K562 (cell line): ENCODE measurements at regions not wholly inside any gene's neighbourhood (a gene's known extent, or its start where the extent isn't known, plus 50 kb on each side); places are given as distances from the start of the nearest gene placed in this dataset.

Experiments
- ATAC-seq: fragments of 200-7000 bp; cut with Tn5 transposase; 3 replicates; pipeline ENCODE4 v1.9.1; 2020; ENCODE audit warnings: moderate library complexity
- BruUV-seq: library from RNA; stranded (reverse); fragments of 400-500 nt; replicated peaks from 2 replicates; lab custom pipeline; 2021; lab: Mats Ljungman, UMichigan
- CTCF ChIA-PET: fragments of 300-600 bp; formaldehyde crosslinking; extraction: SDS; loops from one replicate; lab custom pipeline; 2021; ENCODE audit warnings: low intra/inter-chr PET ratio; lab: Yijun Ruan, JAX
- POLR2A ChIA-PET: fragments of 300-600, 350-650 bp; sonication (Branson Sonifier 250); formaldehyde crosslinking; extraction: SDS; loops from one replicate; lab custom pipeline; 2021; ENCODE audit warnings: antibody characterized with exemption, inconsistent platforms; lab: Yijun Ruan, JAX
- DNase-seq, 4 experiments: peaks; one replicate each; pipeline versions ENCODE4 v3.0.0 to v3.0.0-alpha.2; 2011 to 2018; ENCODE audit warnings: low spot score in 3 of 4, mixed read lengths in 3 of 4; ENCODE audit errors: extremely low read depth in 1 of 4
- FAIRE-seq: peaks from 2 replicates; lab custom pipeline; 2011; peaks lifted over from hg19 to GRCh38; lab: Jason Lieb, UNC
- H2AFZ ChIP-seq: 2 replicates; pipeline ENCODE4 v1.6.0; 2011; ENCODE audit warnings: low read depth, low read length, control low read depth, inconsistent platforms
- H3K27ac ChIP-seq: fragments of 200-600 bp; 3 replicates; pipeline ENCODE4 v1.8.0; 2011; ENCODE audit warnings: low read depth, mild to moderate bottlenecking, control low read depth, inconsistent platforms, low read length, moderate library complexity, mixed read lengths; ENCODE audit errors: extremely low read depth
- H3K27me3 ChIP-seq, 2 experiments: fragments of 300-600 bp in 1 of 2; 2 replicates in 1 of 2; 3 replicates in 1 of 2; pipeline versions ENCODE4 v1.6.0 to v1.8.0; 2011; ENCODE audit warnings: inconsistent platforms in 2 of 2, low read length in 2 of 2, mild to moderate bottlenecking in 1 of 2, mixed read lengths in 1 of 2, moderate library complexity in 1 of 2; ENCODE audit not compliant: control insufficient read depth in 2 of 2, insufficient read depth in 2 of 2
- H3K36me3 ChIP-seq: fragments of 300-600 bp; 3 replicates; pipeline ENCODE4 v1.8.0; 2011; ENCODE audit warnings: mild to moderate bottlenecking, low read length, inconsistent platforms; ENCODE audit not compliant: control insufficient read depth, insufficient read depth
- H3K4me1 ChIP-seq, 2 experiments: fragments of 200-600 bp in 1 of 2; replicated peaks in 1 of 2; 2 replicates in 1 of 2; 3 replicates in 1 of 2; pipeline versions ENCODE4 v1.5.1 to v1.8.0; 2011; ENCODE audit warnings: inconsistent platforms in 2 of 2, low read length in 2 of 2, mild to moderate bottlenecking in 1 of 2, mixed read lengths in 1 of 2, moderate library complexity in 1 of 2; ENCODE audit not compliant: control insufficient read depth in 2 of 2, insufficient read depth in 2 of 2
- H3K4me2 ChIP-seq: 2 replicates; pipeline ENCODE4 v1.6.1; 2011; ENCODE audit warnings: low read length, control low read depth, inconsistent platforms, mixed read lengths; ENCODE audit not compliant: insufficient read depth
- H3K4me3 ChIP-seq: fragments of 200-600 bp; sonication (generic), shearing (Covaris generic); 2 replicates; pipeline ENCODE4 v1.5.1; 2016; ENCODE audit warnings: control low read depth, inconsistent platforms
- H3K79me2 ChIP-seq: fragments of 200-600 bp; 3 replicates; pipeline ENCODE4 v1.8.0; 2011; ENCODE audit warnings: low read length, inconsistent platforms; ENCODE audit not compliant: control insufficient read depth, insufficient read depth
- H3K9ac ChIP-seq, 2 experiments: 2 replicates each; pipeline versions ENCODE4 v1.6.0 to v1.6.1; 2011; ENCODE audit warnings: low read depth in 2 of 2, low read length in 2 of 2, control low read depth in 1 of 2, inconsistent platforms in 1 of 2, mild to moderate bottlenecking in 1 of 2, mixed read lengths in 1 of 2; ENCODE audit not compliant: insufficient read depth in 1 of 2
- H3K9me1 ChIP-seq: one replicate; pipeline ENCODE4 v1.6.0; 2011; ENCODE audit warnings: inconsistent platforms, mild to moderate bottlenecking, low read length, moderate library complexity; ENCODE audit not compliant: control insufficient read depth, insufficient read depth
- H3K9me3 ChIP-seq: replicated peaks from 2 replicates; pipeline ENCODE4 v1.5.1; 2011; ENCODE audit warnings: low read depth, low read length, inconsistent platforms; ENCODE audit not compliant: control insufficient read depth, insufficient read depth
- H4K20me1 ChIP-seq: replicated peaks from 2 replicates; pipeline ENCODE4 v1.6.1; 2011; ENCODE audit warnings: low read length, inconsistent platforms, mixed read lengths; ENCODE audit not compliant: control insufficient read depth, insufficient read depth
- BCL6 ChIP-seq: fragments of 250-450 bp; sonication (Bioruptor Pico); IDR thresholded peaks from 2 replicates; pipeline ENCODE4 v1.4.0; 2020
- CREB1 ChIP-seq, 2 experiments: sonication (generic) in 1 of 2; formaldehyde crosslinking in 1 of 2; IDR thresholded peaks; 2 replicates each; pipeline versions ENCODE4 v1.6.1 to v1.8.0; 2012 to 2022; ENCODE audit warnings: inconsistent platforms in 1 of 2, mild to moderate bottlenecking in 1 of 2, missing genetic modification reagents in 1 of 2, moderate library complexity in 1 of 2
- GTF2E2 ChIP-seq: fragments of 200-800 bp; sonication (Bioruptor generic); IDR thresholded peaks from 2 replicates; pipeline ENCODE4 v1.6.1; 2016; ENCODE audit warnings: missing genetic modification characterization, missing compliant biosample characterization
- HDAC3 ChIP-seq: fragments of 450-650 bp; IDR thresholded peaks from 2 replicates; pipeline ENCODE4 v1.6.1; 2018; ENCODE audit warnings: borderline replicate concordance, mild to moderate bottlenecking, moderate library complexity; ENCODE audit not compliant: partially characterized antibody
- NCOA6 ChIP-seq: fragments of 450-650 bp; IDR thresholded peaks from 2 replicates; pipeline ENCODE4 v1.6.1; 2017; ENCODE audit warnings: mild to moderate bottlenecking
- WGBS: fragments of 100-300 bp; shearing (Covaris generic); methylation state at CpG from one replicate; pipeline ENCODE4 v1.1.6; 2016; ENCODE audit warnings: low coverage, mixed read lengths; ENCODE audit not compliant: insufficient coverage; ENCODE audit errors: missing lambda C conversion rate; 5-methylcytosine and 5-hydroxymethylcytosine counted together
- in situ Hi-C: fragments of 300-500 bp; cut with MboI; formaldehyde crosslinking; loops from 4 replicates; pipeline ENCODE4 v1.15.0; 2018; ENCODE audit warnings: inconsistent platforms, mixed read lengths
- intact Hi-C: fragments of 100-400 bp; cut with micrococcal nuclease; formaldehyde crosslinking; loops from 2 replicates; pipeline ENCODE4 v1.14.2; 2022
- TF ChIP-seq, protein P1 (sequence below): fragments of 250-450 bp; sonication (Bioruptor Pico); IDR thresholded peaks from 2 replicates; pipeline ENCODE4 v1.8.0; 2022; ENCODE audit warnings: inconsistent platforms, mild to moderate bottlenecking, moderate library complexity, borderline replicate concordance
- TF ChIP-seq, protein P2 (sequence below): sonication (generic); formaldehyde crosslinking; IDR thresholded peaks from 2 replicates; pipeline ENCODE4 v1.8.1; 2023; ENCODE audit warnings: mild to moderate bottlenecking, missing genetic modification reagents

DNA sequence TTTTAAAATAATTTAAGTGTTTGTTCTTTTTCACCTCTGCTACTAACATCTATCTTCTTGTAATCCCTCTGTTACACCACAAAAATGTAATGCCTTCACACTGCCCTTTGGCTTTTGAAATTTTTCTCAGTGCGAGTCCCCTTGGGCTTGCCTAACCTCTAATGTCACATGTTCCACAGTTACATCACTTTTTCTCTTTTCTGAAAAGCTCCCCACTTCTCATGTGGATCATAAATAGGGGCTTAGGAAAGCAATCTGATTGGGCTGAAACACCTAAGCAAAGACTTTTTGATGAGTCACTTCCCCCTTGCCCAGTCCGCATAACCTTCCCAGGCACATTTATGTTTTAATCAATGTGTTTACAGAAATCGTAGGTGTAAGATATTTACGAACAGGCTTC is 288.2 kb downstream of the IPMK start:
- no peaks in the 10 kb centered on the region for H3K79me2 ChIP-seq
- in situ Hi-C loops = no loop called here
- CTCF ChIA-PET = no interaction called here
- no peaks in the 10 kb centered on the region for H3K9me1 ChIP-seq
- TF ChIP-seq, protein P1, sequence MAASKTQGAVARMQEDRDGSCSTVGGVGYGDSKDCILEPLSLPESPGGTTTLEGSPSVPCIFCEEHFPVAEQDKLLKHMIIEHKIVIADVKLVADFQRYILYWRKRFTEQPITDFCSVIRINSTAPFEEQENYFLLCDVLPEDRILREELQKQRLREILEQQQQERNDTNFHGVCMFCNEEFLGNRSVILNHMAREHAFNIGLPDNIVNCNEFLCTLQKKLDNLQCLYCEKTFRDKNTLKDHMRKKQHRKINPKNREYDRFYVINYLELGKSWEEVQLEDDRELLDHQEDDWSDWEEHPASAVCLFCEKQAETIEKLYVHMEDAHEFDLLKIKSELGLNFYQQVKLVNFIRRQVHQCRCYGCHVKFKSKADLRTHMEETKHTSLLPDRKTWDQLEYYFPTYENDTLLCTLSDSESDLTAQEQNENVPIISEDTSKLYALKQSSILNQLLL (CRISPR knock-in tag) = no peak
- TF ChIP-seq, protein P2, sequence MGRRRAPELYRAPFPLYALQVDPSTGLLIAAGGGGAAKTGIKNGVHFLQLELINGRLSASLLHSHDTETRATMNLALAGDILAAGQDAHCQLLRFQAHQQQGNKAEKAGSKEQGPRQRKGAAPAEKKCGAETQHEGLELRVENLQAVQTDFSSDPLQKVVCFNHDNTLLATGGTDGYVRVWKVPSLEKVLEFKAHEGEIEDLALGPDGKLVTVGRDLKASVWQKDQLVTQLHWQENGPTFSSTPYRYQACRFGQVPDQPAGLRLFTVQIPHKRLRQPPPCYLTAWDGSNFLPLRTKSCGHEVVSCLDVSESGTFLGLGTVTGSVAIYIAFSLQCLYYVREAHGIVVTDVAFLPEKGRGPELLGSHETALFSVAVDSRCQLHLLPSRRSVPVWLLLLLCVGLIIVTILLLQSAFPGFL = no peak
- no peak for TF ChIP-seq NCOA6
- no peak for TF ChIP-seq HDAC3
- TF ChIP-seq GTF2E2 (tag) = no peak
- TF ChIP-seq BCL6 (CRISPR knock-in tag) = no peak
- no peak for TF ChIP-seq CREB1 (IDR thresholded peaks at IDR 0.05)
- TF ChIP-seq CREB1 (CRISPR knock-in tag; IDR thresholded peaks at IDR 0.05) = no peak
- H3K27ac ChIP-seq = no peak overlapping the region
- no peak overlapping the region for H3K4me2 ChIP-seq
- FAIRE-seq (no peak), DNase-seq (no peak), ATAC-seq (no peak)
- no peaks in the 10 kb centered on the region for H3K9me3 ChIP-seq
- H3K27me3 ChIP-seq = no peaks in the 10 kb centered on the region
- intact Hi-C loops = no loop called here
- WGBS = 0% methylated on average over 4 of the region's 4 CpGs
- no peak overlapping the region for H2AFZ ChIP-seq
- POLR2A ChIA-PET = no interaction called here
- H3K4me3 ChIP-seq = no peak overlapping the region
- no peak overlapping the region for H3K9ac ChIP-seq
- no peaks in the 10 kb centered on the region for H4K20me1 ChIP-seq
- H3K36me3 ChIP-seq = no peaks in the 10 kb centered on the region
- no TSS peak for BruUV-seq
- no peaks in the 10 kb centered on the region for H3K4me1 ChIP-seq
